Calu3 (cell line): ENCODE measurements at regions not wholly inside any gene's neighbourhood (a gene's known extent, or its start where the extent isn't known, plus 50 kb on each side); places are given as distances from the start of the nearest gene placed in this dataset.

Experiments used
- BruUV-seq: library from RNA; stranded (reverse); fragments of 400-500 nt; replicated peaks from 2 replicates; lab custom pipeline; 2021; lab: Mats Ljungman, UMichigan
- CTCF ChIA-PET: fragments of 300-600 bp; sonication (Branson Sonifier 250); formaldehyde crosslinking; loops from one replicate; lab custom pipeline; 2022; ENCODE audit warnings: antibody characterized with exemption; lab: Charles Lee
- DNase-seq: peaks from one replicate; pipeline ENCODE4 v3.0.0; 2022
- H3K27ac Mint-ChIP-seq: one replicate; pipeline ENCODE4 v1.8.0; 2022; ENCODE audit warnings: mixed read lengths; ENCODE audit not compliant: unreplicated experiment
- H3K27me3 Mint-ChIP-seq: one replicate; pipeline ENCODE4 v1.8.0; 2022; ENCODE audit warnings: mixed read lengths; ENCODE audit not compliant: unreplicated experiment
- H3K36me3 Mint-ChIP-seq: one replicate; pipeline ENCODE4 v1.8.0; 2022; ENCODE audit warnings: mild to moderate bottlenecking, moderate library complexity, mixed read lengths; ENCODE audit not compliant: insufficient read depth, unreplicated experiment
- H3K4me1 Mint-ChIP-seq: one replicate; pipeline ENCODE4 v1.8.0; 2022; ENCODE audit warnings: mild to moderate bottlenecking, low read depth, mixed read lengths; ENCODE audit not compliant: unreplicated experiment
- H3K4me3 Mint-ChIP-seq: one replicate; pipeline ENCODE4 v1.8.0; 2022; ENCODE audit warnings: mild to moderate bottlenecking, low read depth, moderate library complexity, mixed read lengths; ENCODE audit not compliant: unreplicated experiment
- H3K9me3 Mint-ChIP-seq: one replicate; pipeline ENCODE4 v1.8.0; 2022; ENCODE audit warnings: low read depth, mixed read lengths; ENCODE audit not compliant: unreplicated experiment
- intact Hi-C: fragments of 100-400 bp; cut with micrococcal nuclease; formaldehyde crosslinking; loops from one replicate; pipeline ENCODE4 v1.10.0; 2022; ENCODE audit not compliant: unreplicated experiment
- TF ChIP-seq, protein P1 (sequence below): fragments of 200-600 bp; IDR thresholded peaks from one replicate; pipeline ENCODE4 v1.8.0; 2022; ENCODE audit warnings: antibody characterized with exemption; ENCODE audit not compliant: unreplicated experiment

DNA sequence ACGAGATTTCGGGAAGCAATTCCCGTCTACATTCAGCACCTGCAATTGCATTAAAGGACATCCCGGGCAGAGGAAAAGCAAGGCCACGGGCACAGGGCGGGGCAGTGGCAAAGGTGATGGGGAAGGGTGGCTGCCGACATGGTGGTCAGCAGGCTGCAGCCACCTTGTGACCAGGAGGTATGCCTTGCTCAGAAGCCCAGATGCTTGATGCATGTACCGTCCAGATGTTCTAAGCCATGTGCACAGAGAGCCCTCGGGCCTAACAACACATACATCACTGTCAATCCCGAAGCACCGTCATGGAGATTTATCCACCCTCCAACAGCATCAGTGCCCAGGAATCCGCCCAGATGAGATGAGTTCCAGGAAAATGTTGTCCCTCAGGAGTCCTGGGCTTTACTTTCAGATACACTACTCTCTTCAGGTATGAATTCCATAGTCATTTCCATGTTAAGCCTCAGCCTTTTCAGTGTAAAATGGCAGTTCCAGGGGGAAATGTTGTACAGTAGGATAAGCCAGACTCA lies 77.8 kb upstream of the FRMD1 start:
- intact Hi-C loops, result loop anchor here (5.0 kb wide), 1 partner anchor 725 kb away; no protein-coding TSS in a partner anchor
- Mint-ChIP-seq H3K4me1 (peaks cover 21% of the 10 kb centered on the region), H3K27me3 (peaks cover 56% of the 10 kb centered on the region), H3K4me3 (no peak overlapping the region), H3K36me3 (no peaks in the 10 kb centered on the region), H3K9me3 (no peaks in the 10 kb centered on the region), H3K27ac (no peak overlapping the region)
- no TSS peak for BruUV-seq
- TF ChIP-seq, protein P1, sequence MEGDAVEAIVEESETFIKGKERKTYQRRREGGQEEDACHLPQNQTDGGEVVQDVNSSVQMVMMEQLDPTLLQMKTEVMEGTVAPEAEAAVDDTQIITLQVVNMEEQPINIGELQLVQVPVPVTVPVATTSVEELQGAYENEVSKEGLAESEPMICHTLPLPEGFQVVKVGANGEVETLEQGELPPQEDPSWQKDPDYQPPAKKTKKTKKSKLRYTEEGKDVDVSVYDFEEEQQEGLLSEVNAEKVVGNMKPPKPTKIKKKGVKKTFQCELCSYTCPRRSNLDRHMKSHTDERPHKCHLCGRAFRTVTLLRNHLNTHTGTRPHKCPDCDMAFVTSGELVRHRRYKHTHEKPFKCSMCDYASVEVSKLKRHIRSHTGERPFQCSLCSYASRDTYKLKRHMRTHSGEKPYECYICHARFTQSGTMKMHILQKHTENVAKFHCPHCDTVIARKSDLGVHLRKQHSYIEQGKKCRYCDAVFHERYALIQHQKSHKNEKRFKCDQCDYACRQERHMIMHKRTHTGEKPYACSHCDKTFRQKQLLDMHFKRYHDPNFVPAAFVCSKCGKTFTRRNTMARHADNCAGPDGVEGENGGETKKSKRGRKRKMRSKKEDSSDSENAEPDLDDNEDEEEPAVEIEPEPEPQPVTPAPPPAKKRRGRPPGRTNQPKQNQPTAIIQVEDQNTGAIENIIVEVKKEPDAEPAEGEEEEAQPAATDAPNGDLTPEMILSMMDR, result no peak
- no peak for DNase-seq
- CTCF ChIA-PET, result interaction anchor here (0.9 kb wide), 1 partner anchor 199 kb away, joined by 3 read pairs; no protein-coding TSS in a partner anchor

DNA sequence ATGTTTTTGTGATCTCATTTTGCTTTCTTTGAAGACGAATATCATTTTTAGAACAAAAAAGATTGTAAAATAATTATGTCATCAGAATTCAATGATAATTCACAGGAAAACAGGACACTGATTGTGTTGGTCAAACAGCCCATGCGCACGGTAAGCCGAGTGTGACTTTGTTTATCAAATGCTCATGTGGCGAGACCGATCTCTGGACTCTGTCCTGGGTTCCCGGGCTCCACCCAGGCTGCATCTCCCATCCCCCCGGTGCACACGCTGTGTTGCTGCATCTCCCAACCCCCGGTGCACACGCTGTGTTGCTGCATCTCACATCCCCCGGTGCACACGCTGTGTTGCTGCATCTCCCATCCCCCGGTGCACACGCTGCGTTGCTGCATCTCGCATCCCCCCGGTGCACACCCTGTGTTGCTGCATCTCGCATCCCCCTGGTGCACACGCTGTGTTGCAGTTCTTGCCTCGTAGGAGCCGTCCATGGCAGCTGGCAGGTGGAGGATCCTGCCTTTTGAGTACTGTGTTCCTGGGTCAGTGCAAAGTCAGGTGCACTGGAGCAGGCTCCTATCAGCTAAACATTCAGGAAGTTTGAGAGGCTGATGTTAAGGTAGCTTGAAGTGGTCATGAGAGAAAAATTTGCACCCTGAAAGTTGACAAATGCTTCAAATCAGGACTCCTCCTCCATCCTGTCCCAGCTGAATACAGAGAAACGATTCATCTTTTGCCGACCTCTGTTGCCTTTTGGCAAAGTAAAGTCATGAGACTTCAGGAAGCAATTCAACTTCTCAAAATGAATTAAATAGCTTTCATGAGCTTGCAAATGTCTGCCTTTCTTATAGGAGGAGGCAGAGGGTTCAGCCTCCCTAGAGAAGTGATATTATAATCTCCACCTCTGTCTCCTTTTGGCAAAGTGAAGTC lies 77.1 kb upstream of the FRMD1 start:
- peaks cover 21% of the 10 kb centered on the region for H3K4me1 Mint-ChIP-seq
- no peak for DNase-seq
- TF ChIP-seq, protein P1, result no peak
- no peaks in the 10 kb centered on the region for H3K36me3 Mint-ChIP-seq
- no TSS peak for BruUV-seq
- no peak overlapping the region for H3K4me3 Mint-ChIP-seq
- CTCF ChIA-PET, result interaction anchor here (0.9 kb wide), 1 partner anchor 200 kb away, joined by 3 read pairs; no protein-coding TSS in a partner anchor
- H3K27ac Mint-ChIP-seq, result no peak overlapping the region
- intact Hi-C loops, result loop anchor here (5.0 kb wide), 1 partner anchor 726 kb away; no protein-coding TSS in a partner anchor
- H3K9me3 Mint-ChIP-seq, result no peaks in the 10 kb centered on the region
- peaks cover 63% of the 10 kb centered on the region for H3K27me3 Mint-ChIP-seq

DNA sequence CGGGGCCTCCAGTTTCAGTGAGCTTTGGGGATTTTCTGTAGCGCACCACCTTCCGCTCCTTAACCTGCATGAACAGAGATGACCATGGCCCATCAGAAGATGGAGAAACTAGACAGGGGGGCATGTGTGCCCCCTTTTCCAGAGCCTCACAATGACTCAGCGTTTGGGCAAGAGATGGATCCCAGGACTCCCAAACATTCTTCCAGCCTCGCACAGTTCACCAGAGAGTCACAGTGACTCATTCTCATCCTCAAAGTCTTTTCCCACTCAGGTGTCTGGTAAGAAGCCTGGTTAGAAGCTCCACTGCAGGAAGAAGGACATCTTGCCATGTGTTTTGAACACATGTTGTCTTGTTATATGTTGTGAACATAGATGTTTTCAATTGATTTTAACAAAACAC lies 76.2 kb upstream of the FRMD1 start:
- Mint-ChIP-seq H3K27ac (no peak overlapping the region), H3K4me1 (peaks cover 21% of the 10 kb centered on the region), H3K9me3 (no peaks in the 10 kb centered on the region), H3K27me3 (peaks cover 72% of the 10 kb centered on the region), H3K4me3 (no peak overlapping the region), H3K36me3 (no peaks in the 10 kb centered on the region)
- TF ChIP-seq, protein P1, result no peak
- intact Hi-C loops, result loop anchor here (5.0 kb wide), 1 partner anchor 727 kb away; no protein-coding TSS in a partner anchor
- CTCF ChIA-PET, result no interaction called here
- no TSS peak for BruUV-seq
- no peak for DNase-seq

DNA sequence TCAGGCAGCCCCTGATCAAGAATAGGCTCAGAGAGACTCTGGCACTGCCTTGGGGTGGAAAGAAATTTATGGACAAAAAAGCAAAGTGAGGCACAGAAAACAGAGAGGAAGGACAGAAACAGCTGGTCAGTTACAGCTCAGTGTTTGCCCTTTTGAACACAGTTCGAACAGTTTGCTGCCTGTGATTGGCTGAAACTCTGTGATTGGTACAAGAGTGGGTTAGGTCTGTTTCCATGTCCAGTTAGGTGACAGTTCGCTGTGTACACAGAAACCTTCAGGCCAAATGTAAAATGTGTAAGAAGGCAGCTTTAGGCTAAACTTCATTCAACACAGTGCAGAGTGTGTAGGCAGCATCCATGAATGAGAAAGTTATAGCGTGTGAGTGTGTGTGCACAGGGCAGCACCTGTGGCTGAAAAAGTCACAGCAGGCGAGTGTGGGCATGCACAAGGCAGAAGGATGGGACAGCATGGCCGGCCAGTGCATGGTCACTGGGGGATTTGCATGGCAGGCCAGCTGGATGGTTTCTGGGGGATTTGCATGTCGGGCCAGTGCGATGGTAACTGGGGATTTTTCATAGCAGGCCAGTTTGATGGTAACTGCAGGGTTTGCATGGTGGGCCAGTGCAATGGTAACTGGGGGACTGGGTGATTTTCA lies 75.4 kb upstream of the FRMD1 start:
- Mint-ChIP-seq H3K36me3 (no peaks in the 10 kb centered on the region), H3K9me3 (no peaks in the 10 kb centered on the region), H3K4me3 (no peak overlapping the region), H3K4me1 (peaks cover 21% of the 10 kb centered on the region), H3K27ac (no peak overlapping the region), H3K27me3 (peaks cover 77% of the 10 kb centered on the region)
- CTCF ChIA-PET, result no interaction called here
- intact Hi-C loops, result no loop called here
- BruUV-seq, result no TSS peak
- DNase-seq, result no peak
- TF ChIP-seq, protein P1, result no peak
